Neuron (in vitro differentiated cells): ENCODE measurements at regions not wholly inside any gene's neighbourhood (a gene's known extent, or its start where the extent isn't known, plus 50 kb on each side); places are given as distances from the start of the nearest gene placed in this dataset.
"Not testable (repeated sequence)": the region's sequence is repeated elsewhere in the genome, so short reads cannot be mapped to it uniquely, and the experiment has no call there.

ENCODE experiments used
- H2AFZ ChIP-seq: one replicate; pipeline ENCODE4 v1.6.1; 2013; ENCODE audit warnings: low read depth, mild to moderate bottlenecking, inconsistent platforms, low read length, moderate library complexity
- H3K27me3 ChIP-seq: one replicate; pipeline ENCODE4 v1.6.1; 2013; ENCODE audit warnings: low read length; ENCODE audit not compliant: insufficient read depth
- H3K36me3 ChIP-seq: one replicate; pipeline ENCODE4 v1.6.1; 2013; ENCODE audit warnings: low read length; ENCODE audit not compliant: insufficient read depth
- H3K4me1 ChIP-seq: one replicate; pipeline ENCODE4 v1.6.1; 2013; ENCODE audit warnings: low read length; ENCODE audit not compliant: insufficient read depth
- H3K4me3 ChIP-seq: 2 replicates; pipeline ENCODE4 v1.5.1; 2013; ENCODE audit warnings: mild to moderate bottlenecking, low read length, moderate library complexity
- H3K9me3 ChIP-seq: one replicate; pipeline ENCODE4 v1.6.1; 2013; ENCODE audit warnings: low read length

DNA sequence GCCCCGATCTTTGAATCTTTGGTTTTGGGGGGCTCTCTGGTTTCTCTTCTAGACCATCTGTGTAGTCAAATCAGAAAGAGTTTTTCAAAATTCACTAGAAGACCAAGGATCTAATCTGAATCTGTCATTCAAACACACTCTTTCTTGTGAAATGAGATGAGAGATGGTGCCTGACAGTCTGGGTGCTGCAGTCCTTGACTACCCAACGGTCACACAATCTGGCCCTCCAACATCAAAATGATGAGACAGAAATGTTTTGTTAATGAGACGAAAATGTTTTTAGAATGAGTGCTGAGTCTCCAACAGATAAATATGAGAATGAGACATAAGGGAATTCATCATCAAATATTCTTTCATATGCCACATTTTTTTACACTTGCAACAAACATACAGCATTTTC is 695.7 kb upstream of the USP15 start:
- Histone ChIP-seq H3K9me3 (no peaks in the 10 kb centered on the region), H2AFZ (no peak overlapping the region), H3K36me3 (no peaks in the 10 kb centered on the region), H3K4me1 (no peaks in the 10 kb centered on the region), H3K27me3 (no peaks in the 10 kb centered on the region), H3K4me3 (no peak overlapping the region)

DNA sequence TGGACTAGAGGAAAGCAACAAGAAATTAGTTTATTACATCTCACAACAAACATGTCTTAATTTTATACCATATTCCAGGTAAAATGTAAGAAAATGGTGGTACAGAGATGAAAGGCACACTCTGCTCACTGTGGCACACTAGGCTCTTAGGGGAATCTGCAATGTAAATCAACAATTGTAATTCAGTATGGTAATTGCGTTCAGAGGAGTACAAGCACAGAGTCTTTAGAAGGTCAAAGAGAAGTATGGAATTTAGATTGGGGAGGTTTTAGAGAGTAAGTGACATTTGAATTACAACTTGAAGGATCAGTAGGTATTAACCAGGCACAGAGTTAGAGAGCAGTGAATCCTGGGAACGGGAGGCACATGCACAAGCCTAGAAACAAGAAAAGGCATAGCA is 694.0 kb upstream of the USP15 start:
- no peak overlapping the region for H2AFZ ChIP-seq
- no peak overlapping the region for H3K4me3 ChIP-seq
- no peaks in the 10 kb centered on the region for H3K9me3 ChIP-seq
- H3K36me3 ChIP-seq: no peaks in the 10 kb centered on the region
- H3K27me3 ChIP-seq: no peaks in the 10 kb centered on the region
- no peaks in the 10 kb centered on the region for H3K4me1 ChIP-seq

DNA sequence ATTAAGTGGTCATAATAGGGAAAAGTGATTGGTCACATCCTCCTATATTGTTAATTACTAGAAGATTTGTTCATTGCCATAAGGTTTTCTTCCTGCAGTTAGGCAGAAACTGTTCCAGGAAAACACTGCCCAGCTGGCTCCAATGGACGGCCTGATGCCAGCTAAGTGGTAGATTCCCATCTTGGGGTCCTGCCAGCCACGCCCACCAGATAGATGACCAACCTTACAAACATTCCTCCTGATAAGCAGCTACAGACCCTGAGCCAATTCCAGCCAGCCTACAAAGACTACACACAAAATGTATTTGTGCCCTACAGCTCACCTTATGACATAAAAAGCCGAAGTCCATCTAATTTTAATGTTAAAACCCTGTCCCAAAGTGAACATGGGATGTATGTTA is 685.9 kb upstream of the USP15 start:
- Histone ChIP-seq H3K4me3 (no peak overlapping the region), H3K9me3 (no peaks in the 10 kb centered on the region), H2AFZ (no peak overlapping the region), H3K27me3 (no peaks in the 10 kb centered on the region), H3K4me1 (no peaks in the 10 kb centered on the region), H3K36me3 (no peaks in the 10 kb centered on the region)

DNA sequence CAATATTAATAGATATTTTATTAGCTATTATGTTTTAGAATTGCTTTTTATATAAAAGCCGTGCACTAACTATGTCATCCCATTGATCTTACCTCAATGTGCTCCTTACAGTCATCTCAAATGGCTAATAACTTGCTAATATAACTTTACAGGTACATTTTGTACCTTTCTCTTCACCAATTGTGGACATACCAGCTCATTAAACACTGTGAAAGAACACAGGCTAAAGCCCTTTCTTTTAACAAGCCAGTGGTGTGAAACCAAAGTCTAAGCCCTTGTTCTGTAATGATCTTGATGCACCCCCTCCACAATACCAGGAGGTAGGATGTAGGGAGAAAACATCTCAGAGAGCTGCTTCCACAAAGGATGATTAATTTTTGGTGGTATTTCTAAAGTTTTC is 675.3 kb upstream of the USP15 start:
- Histone ChIP-seq H3K4me3 (no peak overlapping the region), H3K27me3 (no peaks in the 10 kb centered on the region), H2AFZ (no peak overlapping the region), H3K36me3 (no peaks in the 10 kb centered on the region), H3K4me1 (peaks cover 7% of the 10 kb centered on the region), H3K9me3 (no peaks in the 10 kb centered on the region)

DNA sequence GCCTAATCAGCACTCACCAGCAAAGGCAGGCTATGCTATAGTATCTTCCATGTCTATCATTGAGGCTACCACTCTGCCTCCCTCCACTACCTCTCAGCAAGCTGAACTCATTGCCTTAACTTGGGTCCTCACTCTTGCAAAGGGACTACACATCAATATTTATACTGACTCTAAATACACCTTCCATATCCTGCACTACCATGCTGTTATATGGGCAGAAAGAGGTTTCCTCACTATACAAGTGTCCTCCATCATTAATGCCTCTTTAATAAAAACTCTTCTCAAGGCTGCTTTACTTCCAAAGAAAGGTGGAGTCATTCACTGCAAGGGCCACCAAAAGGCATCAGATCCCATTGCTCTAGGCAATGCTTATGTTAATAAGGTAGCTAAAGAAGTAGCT is 669.3 kb upstream of the USP15 start:
- H3K4me3 ChIP-seq, H3K27me3 ChIP-seq, H3K36me3 ChIP-seq, H2AFZ ChIP-seq, H3K9me3 ChIP-seq, H3K4me1 ChIP-seq: not testable (repeated sequence)

DNA sequence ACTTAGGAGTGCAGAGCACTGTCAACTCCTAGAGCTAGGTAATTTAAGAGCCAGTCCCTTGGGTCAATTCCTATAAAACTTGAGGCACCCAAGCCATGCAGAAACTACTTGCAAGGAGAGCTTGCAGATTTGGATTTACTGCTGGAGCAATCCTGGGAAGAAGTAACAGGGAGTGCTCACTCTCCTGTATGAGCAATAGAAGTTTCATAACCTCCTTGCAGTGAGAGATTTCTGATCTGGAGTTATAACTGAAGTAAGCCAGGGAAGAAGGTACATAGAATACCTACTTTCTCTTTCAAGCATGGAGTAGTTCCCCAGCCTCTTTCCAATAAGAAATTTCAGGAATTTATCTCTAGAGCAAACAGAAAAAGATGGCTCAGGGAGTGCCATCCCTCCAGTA is 650.1 kb upstream of the USP15 start:
- Histone ChIP-seq H3K4me1 (no peaks in the 10 kb centered on the region), H3K36me3 (no peaks in the 10 kb centered on the region), H3K27me3 (no peaks in the 10 kb centered on the region), H3K9me3 (no peaks in the 10 kb centered on the region), H3K4me3 (no peak overlapping the region), H2AFZ (no peak overlapping the region)

DNA sequence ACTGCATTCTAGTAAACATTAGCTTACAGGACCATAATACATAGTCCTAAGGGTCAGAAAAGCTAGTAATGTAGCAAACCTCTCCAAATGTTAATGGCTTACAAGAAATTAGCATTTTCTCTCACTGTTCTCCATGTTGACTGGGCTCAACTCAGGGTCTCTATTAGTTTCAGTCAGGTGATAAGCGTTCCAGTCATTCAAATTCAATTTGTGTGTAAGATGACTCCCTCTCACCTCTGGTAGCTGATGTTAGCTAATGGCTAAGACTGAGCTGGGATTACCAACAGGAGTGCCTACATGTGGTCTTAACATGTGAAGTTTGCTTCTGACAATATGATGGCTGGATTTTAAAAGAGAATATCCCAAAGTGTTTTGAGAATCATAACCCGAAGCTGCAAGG is 630.5 kb upstream of the USP15 start:
- no peak overlapping the region for H3K4me3 ChIP-seq

DNA sequence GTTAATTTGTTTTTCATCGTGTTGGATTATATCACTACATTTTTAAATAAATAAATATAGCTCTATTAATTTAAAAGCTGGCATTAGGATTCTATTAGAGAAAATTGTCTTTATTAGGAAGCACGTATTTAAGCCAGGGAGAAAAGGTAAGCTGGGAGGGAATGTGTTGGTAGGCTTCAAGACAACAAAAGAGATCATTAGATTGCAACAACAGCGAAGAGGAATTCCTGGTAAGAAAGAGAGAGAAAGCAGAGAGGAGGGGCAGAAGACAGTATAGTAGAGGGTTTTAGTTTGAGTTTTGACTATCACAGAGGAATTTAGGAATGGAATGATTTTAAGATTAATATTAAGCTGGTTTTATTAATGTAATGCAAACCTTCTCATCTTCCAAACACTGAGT is 613.6 kb upstream of the USP15 start:
- Histone ChIP-seq H3K4me1 (no peaks in the 10 kb centered on the region), H3K9me3 (no peaks in the 10 kb centered on the region), H3K4me3 (no peak overlapping the region), H3K27me3 (no peaks in the 10 kb centered on the region), H2AFZ (no peak overlapping the region), H3K36me3 (no peaks in the 10 kb centered on the region)

More for the DNA sequence above, 630.5 kb upstream of the USP15 start:
- no peaks in the 10 kb centered on the region for H3K4me1 ChIP-seq
- H2AFZ ChIP-seq: no peak overlapping the region
- H3K36me3 ChIP-seq: no peaks in the 10 kb centered on the region
- H3K27me3 ChIP-seq: no peaks in the 10 kb centered on the region
- H3K9me3 ChIP-seq: peaks cover 2% of the 10 kb centered on the region

DNA sequence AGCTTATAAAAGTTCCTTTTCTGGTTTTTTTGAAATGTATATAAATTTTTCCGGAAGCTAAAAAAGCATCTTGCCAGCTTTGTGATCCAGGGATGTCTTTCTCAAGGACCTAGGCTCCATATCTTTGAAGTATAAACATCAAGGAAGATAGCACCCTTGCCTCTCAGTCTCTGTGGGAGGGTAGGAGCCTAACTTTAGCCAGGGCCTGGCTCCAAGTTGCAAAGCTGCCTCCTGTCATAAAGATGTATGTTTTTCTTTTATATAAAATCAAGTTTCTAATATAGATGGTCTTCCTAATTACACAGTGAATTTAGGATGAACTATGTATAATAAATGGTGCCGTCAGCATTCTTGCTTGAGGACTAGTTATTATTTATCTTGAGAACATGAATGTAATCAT is 612.6 kb upstream of the USP15 start:
- H3K4me1 ChIP-seq: no peaks in the 10 kb centered on the region
- H3K27me3 ChIP-seq: no peaks in the 10 kb centered on the region
- no peaks in the 10 kb centered on the region for H3K36me3 ChIP-seq
- H3K9me3 ChIP-seq: no peaks in the 10 kb centered on the region
- no peak overlapping the region for H3K4me3 ChIP-seq
- no peak overlapping the region for H2AFZ ChIP-seq

DNA sequence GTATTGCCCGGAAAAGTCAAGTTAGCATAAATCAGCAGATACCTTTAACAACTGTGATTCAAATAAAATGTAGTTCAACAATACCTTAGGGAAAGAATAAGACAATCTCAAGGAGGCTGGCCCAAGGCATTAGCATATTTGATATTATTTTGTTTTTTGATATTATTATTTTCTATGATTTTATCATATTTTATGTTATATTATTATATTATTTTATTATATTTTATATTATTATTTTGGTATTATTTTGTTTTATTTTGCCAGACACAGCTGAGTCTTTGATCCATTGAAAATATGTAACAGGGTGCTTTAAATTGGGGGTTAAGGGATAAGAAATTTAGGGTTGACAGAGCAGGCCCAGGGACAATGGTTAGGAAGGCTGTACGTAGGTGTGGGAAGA is 607.9 kb upstream of the USP15 start:
- Histone ChIP-seq H3K27me3 (no peaks in the 10 kb centered on the region), H3K9me3 (no peaks in the 10 kb centered on the region), H2AFZ (no peak overlapping the region), H3K36me3 (no peaks in the 10 kb centered on the region), H3K4me1 (no peaks in the 10 kb centered on the region), H3K4me3 (no peak overlapping the region)

DNA sequence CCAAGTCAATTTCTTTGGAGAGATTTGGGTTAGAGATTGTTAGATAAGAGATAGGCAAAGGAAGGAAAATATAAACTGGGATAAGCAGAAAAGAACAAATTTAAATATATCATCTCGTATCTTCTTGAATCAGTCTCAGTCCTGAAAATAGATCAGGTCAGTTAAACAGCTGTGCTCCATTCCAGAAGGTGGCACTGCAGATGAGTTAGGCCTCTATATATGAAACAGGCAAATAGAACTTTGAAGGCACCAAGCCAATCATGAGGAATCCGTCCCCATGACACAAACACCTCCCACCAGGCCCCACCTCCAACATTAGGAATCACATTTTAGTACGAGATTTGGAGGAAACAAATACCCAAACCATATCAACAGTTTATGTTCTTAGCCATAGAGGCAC is 605.5 kb upstream of the USP15 start:
- Histone ChIP-seq H3K4me1 (no peaks in the 10 kb centered on the region), H3K9me3 (no peaks in the 10 kb centered on the region), H3K36me3 (no peaks in the 10 kb centered on the region), H3K4me3 (no peak overlapping the region), H3K27me3 (no peaks in the 10 kb centered on the region), H2AFZ (no peak overlapping the region)

DNA sequence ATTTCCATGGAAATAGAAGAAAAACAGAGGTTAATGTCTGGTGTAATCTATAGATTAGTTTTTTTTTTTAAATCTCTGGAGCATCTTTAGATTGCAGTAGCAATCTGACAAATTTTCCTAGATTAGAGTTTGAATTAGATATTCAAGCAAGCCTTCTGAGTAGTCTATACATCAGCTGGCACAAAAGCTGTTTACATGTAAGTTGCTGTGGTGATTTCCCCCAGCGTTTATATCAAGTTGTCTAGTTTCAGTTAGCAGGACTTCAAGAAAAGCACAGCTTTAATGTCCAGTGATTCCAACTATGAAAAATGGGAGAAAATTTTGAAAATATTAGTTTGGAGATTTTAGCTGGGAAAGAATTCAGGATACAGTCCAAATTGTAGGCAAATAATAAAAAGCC is 605.0 kb upstream of the USP15 start:
- no peaks in the 10 kb centered on the region for H3K27me3 ChIP-seq
- no peaks in the 10 kb centered on the region for H3K9me3 ChIP-seq
- H3K4me3 ChIP-seq: no peak overlapping the region
- H2AFZ ChIP-seq: no peak overlapping the region
- no peaks in the 10 kb centered on the region for H3K36me3 ChIP-seq
- H3K4me1 ChIP-seq: no peaks in the 10 kb centered on the region

DNA sequence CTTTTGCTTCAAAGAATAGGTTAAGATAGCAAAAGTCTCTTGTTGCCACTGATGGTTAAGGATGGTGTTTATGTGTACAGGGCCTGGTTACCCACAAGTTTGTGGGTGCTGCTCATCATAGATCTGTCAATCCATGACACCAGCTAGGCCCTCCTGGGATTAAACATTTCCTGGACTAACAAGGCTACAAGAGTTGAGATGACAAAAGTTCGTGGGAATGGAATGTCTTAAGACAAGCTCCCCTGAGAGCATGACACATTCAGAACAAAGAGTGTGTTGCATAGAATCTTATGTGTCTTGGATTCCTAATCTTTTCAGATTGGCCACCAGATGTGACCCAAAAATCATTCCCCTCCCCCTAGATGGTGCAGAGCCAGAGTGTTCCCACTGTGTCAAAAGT is 592.5 kb upstream of the USP15 start:
- H3K36me3 ChIP-seq: no peaks in the 10 kb centered on the region
- no peak overlapping the region for H3K4me3 ChIP-seq
- no peak overlapping the region for H2AFZ ChIP-seq
- H3K9me3 ChIP-seq: peaks cover 3% of the 10 kb centered on the region
- H3K4me1 ChIP-seq: no peaks in the 10 kb centered on the region
- no peaks in the 10 kb centered on the region for H3K27me3 ChIP-seq

DNA sequence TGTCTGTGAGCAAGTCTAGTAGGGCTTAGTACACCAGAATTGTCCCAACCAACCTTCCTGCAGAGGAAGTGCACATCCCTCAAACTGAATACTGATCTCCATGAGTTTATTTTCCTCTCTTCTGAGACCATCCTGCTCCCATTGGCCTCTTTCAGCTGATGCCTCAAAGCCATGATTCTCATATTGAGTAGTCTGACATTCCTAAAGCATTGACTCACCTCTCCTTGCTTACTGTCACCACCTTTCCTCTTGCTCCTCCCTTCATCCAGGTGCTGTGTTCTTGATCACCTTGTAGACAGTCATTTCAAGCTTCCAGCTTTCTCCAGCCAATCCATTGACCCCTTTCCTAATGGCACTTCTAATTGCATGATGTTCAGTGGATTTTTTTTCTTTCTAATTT is 583.7 kb upstream of the USP15 start:
- no peaks in the 10 kb centered on the region for H3K9me3 ChIP-seq
- no peaks in the 10 kb centered on the region for H3K36me3 ChIP-seq
- no peak overlapping the region for H2AFZ ChIP-seq
- no peak overlapping the region for H3K4me3 ChIP-seq
- H3K27me3 ChIP-seq: no peaks in the 10 kb centered on the region
- no peaks in the 10 kb centered on the region for H3K4me1 ChIP-seq
